Liver (tissue), 8 donors: ENCODE measurements at regions not wholly inside any gene's neighbourhood (a gene's known extent, or its start where the extent isn't known, plus 50 kb on each side); places are given as distances from the start of the nearest gene placed in this dataset.

ENCODE experiments used
- DNase-seq: peaks from one replicate; pipeline ENCODE4 v3.0.0-alpha.2; 2017; ENCODE audit warnings: low spot score
- H3K27ac ChIP-seq, 2 donors: one replicate each; pipeline ENCODE4 v1.7.0; 2013; ENCODE audit warnings: inconsistent platforms in 2 of 2, low read length in 2 of 2, control low read depth in 1 of 2, low read depth in 1 of 2, mild to moderate bottlenecking in 1 of 2
- H3K27me3 ChIP-seq, 4 donors: one replicate each; pipeline versions ENCODE4 v1.6.1 to v1.7.0; 2013; ENCODE audit warnings: low read length in 3 of 4, inconsistent platforms in 1 of 4, mild to moderate bottlenecking in 1 of 4, moderate library complexity in 1 of 4; ENCODE audit not compliant: control insufficient read depth in 4 of 4, insufficient read depth in 4 of 4
- H3K36me3 ChIP-seq, 4 donors: one replicate each; pipeline versions ENCODE4 v1.6.1 to v1.7.0; 2013; ENCODE audit warnings: low read length in 3 of 4, mild to moderate bottlenecking in 3 of 4, low read depth in 1 of 4, moderate library complexity in 1 of 4; ENCODE audit not compliant: control insufficient read depth in 4 of 4, insufficient read depth in 3 of 4
- H3K4me1 ChIP-seq, 4 donors: one replicate each; pipeline versions ENCODE4 v1.6.1 to v1.7.0; 2013; ENCODE audit warnings: low read length in 3 of 4, mild to moderate bottlenecking in 3 of 4, moderate library complexity in 1 of 4; ENCODE audit not compliant: control insufficient read depth in 4 of 4, insufficient read depth in 4 of 4
- H3K4me3 ChIP-seq, 3 donors: one replicate each; pipeline versions ENCODE4 v1.6.1 to v1.7.0; 2013; ENCODE audit warnings: low read length in 3 of 3, control low read depth in 1 of 3, low read depth in 1 of 3, mild to moderate bottlenecking in 1 of 3
- H3K9ac ChIP-seq, 2 donors: one replicate each; pipeline ENCODE4 v1.7.0; 2013; ENCODE audit warnings: low read length in 2 of 2, mild to moderate bottlenecking in 2 of 2, moderate library complexity in 2 of 2, control low read depth in 1 of 2, low read depth in 1 of 2
- H3K9me3 ChIP-seq, 4 donors: one replicate each; pipeline versions ENCODE4 v1.6.1 to v1.7.0; 2013; ENCODE audit warnings: low read length in 3 of 4; ENCODE audit not compliant: control insufficient read depth in 4 of 4
- CTCF ChIP-seq: fragments of 150-350 bp; IDR thresholded peaks from 2 replicates; pipeline ENCODE4 v1.5.1; 2017; ENCODE audit warnings: improper control_type of control experiment, low read depth, low read length; ENCODE audit not compliant: missing input control
- EGR1 ChIP-seq, 2 donors: IDR thresholded peaks; 2 replicates each; pipeline ENCODE4 v1.6.1; 2016 to 2018; ENCODE audit warnings: antibody characterized with exemption in 2 of 2, low read depth in 2 of 2
- FOXA1 ChIP-seq: IDR thresholded peaks from 2 replicates; pipeline ENCODE4 v1.6.1; 2016; ENCODE audit warnings: antibody characterized with exemption
- FOXA2 ChIP-seq: IDR thresholded peaks from 2 replicates; pipeline ENCODE4 v1.6.1; 2016; ENCODE audit warnings: antibody characterized with exemption
- GABPA ChIP-seq, 2 donors: IDR thresholded peaks in 1 of 2; conservative IDR thresholded peaks in 1 of 2; 2 replicates each; pipeline ENCODE4 v1.6.1; 2016; ENCODE audit warnings: antibody characterized with exemption in 2 of 2, mild to moderate bottlenecking in 1 of 2, moderate library complexity in 1 of 2
- HNF4A ChIP-seq, 2 donors: conservative IDR thresholded peaks; 2 replicates each; pipeline ENCODE4 v1.6.1; 2016; ENCODE audit warnings: antibody characterized with exemption in 2 of 2, mild to moderate bottlenecking in 2 of 2
- HNF4G ChIP-seq: IDR thresholded peaks from 2 replicates; pipeline ENCODE4 v1.6.1; 2016; ENCODE audit warnings: antibody characterized with exemption
- JUND ChIP-seq, 2 donors: IDR thresholded peaks; 2 replicates each; pipeline ENCODE4 v1.6.1; 2016; ENCODE audit warnings: antibody characterized with exemption in 2 of 2
- NR2F2 ChIP-seq: IDR thresholded peaks from 2 replicates; pipeline ENCODE4 v1.6.1; 2016; ENCODE audit warnings: antibody characterized with exemption
- REST ChIP-seq: IDR thresholded peaks from 2 replicates; pipeline ENCODE4 v1.6.1; 2016; ENCODE audit warnings: antibody characterized with exemption, mild to moderate bottlenecking
- RXRA ChIP-seq, 2 donors: IDR thresholded peaks; 2 replicates each; pipeline ENCODE4 v1.6.1; 2017 to 2018; ENCODE audit warnings: antibody characterized with exemption in 2 of 2, mild to moderate bottlenecking in 1 of 2
- SP1 ChIP-seq: IDR thresholded peaks from 2 replicates; pipeline ENCODE4 v1.6.1; 2018; ENCODE audit warnings: antibody characterized with exemption, mild to moderate bottlenecking
- TAF1 ChIP-seq: conservative IDR thresholded peaks from 2 replicates; pipeline ENCODE4 v1.6.1; 2016; ENCODE audit warnings: antibody characterized with exemption, mild to moderate bottlenecking
- YY1 ChIP-seq: IDR thresholded peaks from 2 replicates; pipeline ENCODE4 v1.6.1; 2016; ENCODE audit warnings: antibody characterized with exemption, mild to moderate bottlenecking
- ZBTB33 ChIP-seq: IDR thresholded peaks from 2 replicates; pipeline ENCODE4 v1.6.1; 2016; ENCODE audit warnings: antibody characterized with exemption
- WGBS: extraction: QIAGEN DNeasy Blood & Tissue Kit; methylation state at CpG from one replicate; pipeline ENCODE4 v1.1.7; 2013; 5-methylcytosine and 5-hydroxymethylcytosine counted together
- donor health status: healthy.
- donor health status: healthy.
- donor health status: healthy.
- donor health status: healthy.
- donor health status: healthy.

GRCh38 chr11:38009932-38010331, 1411.9 kb upstream of the RAG2 start:
- Histone ChIP-seq H3K4me1 (no peaks in the 10 kb centered on the region), H3K27ac (no peak overlapping the region), H3K36me3 (no peaks in the 10 kb centered on the region), H3K4me3 (no peak overlapping the region), H3K27me3 (no peaks in the 10 kb centered on the region), H3K9ac (no peak overlapping the region), H3K9me3 (peaks cover 0 to 3% (median 0%) of the 10 kb centered on the region in 4 donors)
- 86% methylated on average over 1 of the region's 1 CpG for whole genome bisulfite sequencing
- DNase-seq = no peak
- no peak for TF ChIP-seq EGR1 (IDR thresholded peaks at IDR 0.05; ENCODE audit: low read depth in 2 of 2)
- no peak for TF ChIP-seq ZBTB33
- no peak for TF ChIP-seq HNF4G
- TF ChIP-seq REST = no peak
- no peak for TF ChIP-seq TAF1
- no peak for TF ChIP-seq JUND (IDR thresholded peaks at IDR 0.05)
- no peak for TF ChIP-seq FOXA1
- TF ChIP-seq RXRA (IDR thresholded peaks at IDR 0.05) = no peak
- TF ChIP-seq HNF4A (conservative IDR thresholded peaks at IDR 0.05) = no peak
- no peak for TF ChIP-seq FOXA2
- TF ChIP-seq YY1 = no peak
- no peak for TF ChIP-seq NR2F2
- no peak for TF ChIP-seq GABPA (IDR thresholded peaks at IDR 0.05 in 1 of 2, conservative IDR thresholded peaks at IDR 0.05 in 1 of 2)
- TF ChIP-seq CTCF = no peak
- no peak for TF ChIP-seq SP1

GRCh38 chr11:38006466-38006865, 1408.4 kb upstream of the RAG2 start:
- Histone ChIP-seq H3K9me3 (peaks cover 0 to 4% (median 0%) of the 10 kb centered on the region in 4 donors), H3K4me3 (no peak overlapping the region), H3K27me3 (no peaks in the 10 kb centered on the region), H3K27ac (no peak overlapping the region), H3K36me3 (no peaks in the 10 kb centered on the region), H3K4me1 (no peaks in the 10 kb centered on the region), H3K9ac (no peak overlapping the region)
- DNase-seq = no peak
- TF ChIP-seq REST (no peak), EGR1 (IDR thresholded peaks at IDR 0.05; ENCODE audit: low read depth in 2 of 2) (no peak), NR2F2 (no peak), TAF1 (no peak)
